ENCODE measurements at regions not wholly inside any gene's neighbourhood (a gene's known extent, or its start where the extent isn't known, plus 50 kb on each side); places are given as distances from the start of the nearest gene placed in this dataset.
A peak's percentile ranks its signal among the peaks of the same experiment; 100 is the strongest.
"Not testable (repeated sequence)": the region's sequence is repeated elsewhere in the genome, so short reads cannot be mapped to it uniquely, and the experiment has no call there.

- DNase-seq (ENCODE audit: low read depth): no peak
- no peak for TF ChIP-seq CTCF (IDR thresholded peaks at IDR 0.05; ENCODE audit: insufficient read depth, low read depth, low read length, missing control alignments)
- no peak overlapping the region for H3K4me3 ChIP-seq (ENCODE audit: low read depth, low read length)
Observed at GRCh38 chr15:77895742-77896141, 181.8 kb downstream of the TBC1D2B start.

- not testable (repeated sequence) for DNase-seq (ENCODE audit: low read depth); H3K4me3 ChIP-seq (ENCODE audit: low read depth, low read length)
Observed at GRCh38 chr15:77895145-77895544, 182.4 kb downstream of the TBC1D2B start.

GRCh38 chr15:77893671-77894640 lies 183.6 kb downstream of the TBC1D2B start:
- DNase-seq (ENCODE audit: low read depth); H3K4me3 ChIP-seq (ENCODE audit: low read depth, low read length): not testable (repeated sequence)

- not testable (repeated sequence) for DNase-seq (ENCODE audit: low read depth); H3K4me3 ChIP-seq (ENCODE audit: low read depth, low read length)
Observed at GRCh38 chr15:77893246-77893645, 184.3 kb downstream of the TBC1D2B start.

- no peak overlapping the region for H3K4me3 ChIP-seq (ENCODE audit: low read depth, low read length)
- no peak for DNase-seq (ENCODE audit: low read depth)
- no peak for TF ChIP-seq CTCF (IDR thresholded peaks at IDR 0.05; ENCODE audit: insufficient read depth, low read depth, low read length, missing control alignments)
Observed at GRCh38 chr15:77892335-77892734, 185.2 kb downstream of the TBC1D2B start.

GRCh38 chr15:77891862-77892261 lies 185.6 kb downstream of the TBC1D2B start:
- H3K4me3 ChIP-seq (ENCODE audit: low read depth, low read length); DNase-seq (ENCODE audit: low read depth): not testable (repeated sequence)

GRCh38 chr15:77890911-77891801 lies 186.4 kb downstream of the TBC1D2B start:
- not testable (repeated sequence) for H3K4me3 ChIP-seq (ENCODE audit: low read depth, low read length)
- peak; percentile 38 for DNase-seq (ENCODE audit: low read depth)

GRCh38 chr15:77889828-77890725 lies 187.4 kb downstream of the TBC1D2B start:
- not testable (repeated sequence) for H3K4me3 ChIP-seq (ENCODE audit: low read depth, low read length); DNase-seq (ENCODE audit: low read depth)

- no peak for TF ChIP-seq CTCF (IDR thresholded peaks at IDR 0.05; ENCODE audit: insufficient read depth, low read depth, low read length, missing control alignments)
- peak; percentile 18 for DNase-seq (ENCODE audit: low read depth)
- no peak overlapping the region for H3K4me3 ChIP-seq (ENCODE audit: low read depth, low read length)
Observed at GRCh38 chr15:77889009-77889806, 188.3 kb downstream of the TBC1D2B start.

- not testable (repeated sequence) for DNase-seq (ENCODE audit: low read depth)
Observed at GRCh38 chr15:77887563-77888429, 189.7 kb downstream of the TBC1D2B start.

More at GRCh38 chr15:77887563-77888429, 189.7 kb downstream of the TBC1D2B start:
- H3K4me3 ChIP-seq (ENCODE audit: low read depth, low read length): not testable (repeated sequence)

Data from GM12865 (cell line).